Muscle layer of colon (tissue), 2 donors: ENCODE measurements at regions not wholly inside any gene's neighbourhood (a gene's known extent, or its start where the extent isn't known, plus 50 kb on each side); places are given as distances from the start of the nearest gene placed in this dataset.

ENCODE experiments used
- H3K27ac ChIP-seq: one replicate; pipeline ENCODE4 v1.7.0; 2013; ENCODE audit warnings: low read depth, mild to moderate bottlenecking, low read length, moderate library complexity
- H3K27me3 ChIP-seq, 2 donors: one replicate each; pipeline ENCODE4 v1.7.0; 2013; ENCODE audit warnings: low read length in 2 of 2, mild to moderate bottlenecking in 2 of 2; ENCODE audit not compliant: insufficient read depth in 2 of 2, control insufficient read depth in 1 of 2
- H3K36me3 ChIP-seq: one replicate; pipeline ENCODE4 v1.7.0; 2013; ENCODE audit warnings: mild to moderate bottlenecking, low read length; ENCODE audit not compliant: insufficient read depth
- H3K4me1 ChIP-seq: one replicate; pipeline ENCODE4 v1.7.0; 2013; ENCODE audit warnings: mild to moderate bottlenecking, low read length; ENCODE audit not compliant: insufficient read depth
- H3K4me3 ChIP-seq, 2 donors: one replicate each; pipeline ENCODE4 v1.7.0; 2013; ENCODE audit warnings: low read length in 2 of 2, low read depth in 1 of 2, mild to moderate bottlenecking in 1 of 2, moderate library complexity in 1 of 2
- H3K9ac ChIP-seq: one replicate; pipeline ENCODE4 v1.7.0; 2013; ENCODE audit warnings: low read length
- H3K9me3 ChIP-seq: one replicate; pipeline ENCODE4 v1.7.0; 2013; ENCODE audit warnings: mild to moderate bottlenecking, low read length
- donor health status: abdominal sarcoma.
- donor health status: Adenocarcinoma of cecum.

DNA sequence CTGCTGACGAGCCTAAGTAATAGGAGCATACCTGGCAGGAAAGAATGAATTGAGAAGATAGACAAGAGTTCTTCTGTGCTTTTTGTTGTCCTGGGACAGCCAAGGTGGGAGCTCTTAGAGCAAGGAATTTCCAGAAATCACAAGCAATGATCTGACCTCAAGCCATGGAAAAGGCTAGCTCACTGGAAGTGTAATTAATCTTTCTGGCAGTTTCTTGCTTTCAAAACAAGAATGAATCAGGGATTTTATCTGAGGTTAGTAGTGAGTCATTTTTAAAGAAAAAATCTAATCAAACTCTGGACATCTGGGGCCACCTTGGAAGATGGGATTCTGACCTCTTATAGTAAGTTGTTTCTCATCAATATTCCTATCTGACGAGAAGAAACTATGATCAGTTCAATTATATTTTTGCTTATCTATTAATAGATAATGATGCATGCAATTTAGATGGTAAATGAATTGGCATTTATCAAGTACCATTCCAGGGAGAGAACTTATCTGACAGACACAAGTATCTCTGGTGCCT lies 98.0 kb downstream of the ADCYAP1 start:
- H3K4me1 ChIP-seq = no peaks in the 10 kb centered on the region
- no peaks in the 10 kb centered on the region for H3K36me3 ChIP-seq
- no peak overlapping the region for H3K9ac ChIP-seq
- no peak overlapping the region for H3K27ac ChIP-seq
- H3K9me3 ChIP-seq = no peaks in the 10 kb centered on the region
- H3K4me3 ChIP-seq = no peak overlapping the region
- no peaks in the 10 kb centered on the region for H3K27me3 ChIP-seq

DNA sequence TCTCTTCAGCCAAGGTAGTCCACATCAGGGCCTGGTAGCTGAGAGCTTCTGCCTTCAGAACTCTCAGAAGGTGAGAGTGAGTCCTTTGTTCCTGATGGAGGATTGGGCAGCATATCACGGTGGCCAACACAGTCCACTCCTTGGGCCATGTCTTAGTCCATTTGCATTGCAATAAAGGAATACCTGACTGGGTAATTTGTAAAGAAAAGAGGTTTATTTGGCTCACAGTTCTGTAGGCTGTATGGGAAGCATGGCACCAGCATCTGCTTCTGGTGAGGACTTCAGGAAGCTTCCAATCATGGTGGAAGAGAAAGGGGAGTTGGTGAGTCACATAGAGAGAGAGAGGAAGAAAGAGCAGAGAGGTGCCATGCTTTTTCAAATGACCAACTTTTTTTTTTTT lies 98.8 kb downstream of the ADCYAP1 start:
- Histone ChIP-seq H3K4me3 (no peak overlapping the region), H3K9ac (no peak overlapping the region), H3K27me3 (no peaks in the 10 kb centered on the region), H3K9me3 (no peaks in the 10 kb centered on the region), H3K27ac (no peak overlapping the region), H3K36me3 (no peaks in the 10 kb centered on the region), H3K4me1 (no peaks in the 10 kb centered on the region)

DNA sequence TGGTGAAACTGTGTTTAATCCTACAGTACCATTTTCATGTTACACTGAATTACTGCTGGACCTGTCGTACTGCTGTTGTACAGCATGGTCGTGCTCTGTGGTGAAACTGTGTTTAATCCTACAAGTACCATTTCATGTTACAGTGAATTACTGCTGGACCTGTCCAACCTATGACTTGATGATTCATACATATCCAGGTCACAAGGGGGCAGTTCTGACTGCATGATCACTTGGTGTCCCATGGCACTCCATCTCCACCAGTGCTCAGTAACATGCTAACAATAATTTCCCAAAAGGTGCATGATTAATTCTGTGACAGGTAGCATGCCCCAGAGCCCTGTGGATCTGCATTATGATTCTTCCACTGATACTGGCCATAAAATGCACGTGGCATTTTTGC lies 101.6 kb downstream of the ADCYAP1 start:
- no peaks in the 10 kb centered on the region for H3K36me3 ChIP-seq
- no peaks in the 10 kb centered on the region for H3K27me3 ChIP-seq

DNA sequence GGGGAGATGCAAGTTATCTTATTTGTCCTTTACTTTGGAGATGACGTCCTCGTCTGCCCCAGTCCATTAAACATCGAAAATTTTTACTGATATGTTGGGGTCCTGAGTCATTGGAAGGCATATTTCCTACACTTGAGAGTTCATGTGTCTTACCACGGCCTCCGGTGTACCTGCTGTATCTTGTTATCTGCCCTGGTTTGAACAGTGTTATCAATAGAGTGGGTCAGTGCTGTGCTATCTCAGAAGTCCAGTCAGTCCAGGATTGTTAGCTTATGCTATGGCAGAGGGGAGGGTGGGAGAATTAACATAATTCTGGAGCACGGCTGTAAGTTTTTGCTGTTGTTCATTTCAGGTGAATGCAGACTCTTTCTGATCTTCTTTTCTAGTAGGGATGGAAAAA lies 102.3 kb downstream of the ADCYAP1 start:
- Histone ChIP-seq H3K36me3 (no peaks in the 10 kb centered on the region), H3K27me3 (no peaks in the 10 kb centered on the region), H3K4me1 (no peaks in the 10 kb centered on the region), H3K9ac (no peak overlapping the region), H3K4me3 (no peak overlapping the region), H3K27ac (no peak overlapping the region), H3K9me3 (no peaks in the 10 kb centered on the region)

More for the DNA sequence above, 101.6 kb downstream of the ADCYAP1 start:
- no peaks in the 10 kb centered on the region for H3K9me3 ChIP-seq
- H3K4me1 ChIP-seq = no peaks in the 10 kb centered on the region
- H3K9ac ChIP-seq = no peak overlapping the region
- H3K27ac ChIP-seq = no peak overlapping the region
- H3K4me3 ChIP-seq = no peak overlapping the region

GRCh38 chr18:1011349-1011748 lies 106.7 kb downstream of the ADCYAP1 start:
- H3K36me3 ChIP-seq = no peaks in the 10 kb centered on the region

GRCh38 chr18:1012775-1013174 lies 108.1 kb downstream of the ADCYAP1 start:
- Histone ChIP-seq H3K9ac (no peak overlapping the region), H3K27ac (no peak overlapping the region)

More at GRCh38 chr18:1011349-1011748, 106.7 kb downstream of the ADCYAP1 start:
- H3K4me3 ChIP-seq = no peak overlapping the region
- no peaks in the 10 kb centered on the region for H3K9me3 ChIP-seq
- H3K27me3 ChIP-seq = no peaks in the 10 kb centered on the region
- H3K9ac ChIP-seq = no peak overlapping the region
- no peak overlapping the region for H3K27ac ChIP-seq
- H3K4me1 ChIP-seq = no peaks in the 10 kb centered on the region

GRCh38 chr18:1013951-1014350 lies 109.3 kb downstream of the ADCYAP1 start:
- Histone ChIP-seq H3K9ac (no peak overlapping the region), H3K9me3 (no peaks in the 10 kb centered on the region), H3K36me3 (no peaks in the 10 kb centered on the region), H3K27ac (no peak overlapping the region), H3K4me1 (no peaks in the 10 kb centered on the region), H3K4me3 (no peak overlapping the region), H3K27me3 (no peaks in the 10 kb centered on the region)

More at GRCh38 chr18:1012775-1013174, 108.1 kb downstream of the ADCYAP1 start:
- H3K27me3 ChIP-seq = no peaks in the 10 kb centered on the region
- no peaks in the 10 kb centered on the region for H3K36me3 ChIP-seq
- H3K9me3 ChIP-seq = no peaks in the 10 kb centered on the region
- H3K4me1 ChIP-seq = no peaks in the 10 kb centered on the region
- no peak overlapping the region for H3K4me3 ChIP-seq

GRCh38 chr18:1014509-1014908 lies 109.8 kb downstream of the ADCYAP1 start:
- H3K9me3 ChIP-seq = no peaks in the 10 kb centered on the region
- H3K4me1 ChIP-seq = no peaks in the 10 kb centered on the region
- H3K27me3 ChIP-seq = no peaks in the 10 kb centered on the region
- H3K36me3 ChIP-seq = no peaks in the 10 kb centered on the region
- no peak overlapping the region for H3K27ac ChIP-seq
- H3K9ac ChIP-seq = no peak overlapping the region
- H3K4me3 ChIP-seq = no peak overlapping the region

GRCh38 chr18:1014951-1015624 lies 110.4 kb downstream of the ADCYAP1 start:
- Histone ChIP-seq H3K36me3 (no peaks in the 10 kb centered on the region), H3K4me1 (no peaks in the 10 kb centered on the region), H3K27ac (no peak overlapping the region), H3K9ac (no peak overlapping the region), H3K27me3 (no peaks in the 10 kb centered on the region), H3K9me3 (no peaks in the 10 kb centered on the region), H3K4me3 (no peak overlapping the region)

GRCh38 chr18:1015777-1016176 lies 111.1 kb downstream of the ADCYAP1 start:
- Histone ChIP-seq H3K27ac (no peak overlapping the region), H3K4me1 (no peaks in the 10 kb centered on the region), H3K36me3 (no peaks in the 10 kb centered on the region), H3K4me3 (no peak overlapping the region), H3K9ac (no peak overlapping the region), H3K27me3 (no peaks in the 10 kb centered on the region), H3K9me3 (no peaks in the 10 kb centered on the region)

- Histone ChIP-seq H3K36me3 (no peaks in the 10 kb centered on the region), H3K27ac (no peak overlapping the region), H3K4me1 (no peaks in the 10 kb centered on the region), H3K9ac (no peak overlapping the region), H3K27me3 (no peaks in the 10 kb centered on the region), H3K9me3 (no peaks in the 10 kb centered on the region), H3K4me3 (no peak overlapping the region)
These were observed 112.8 kb downstream of the ADCYAP1 start for GRCh38 chr18:1017227-1018058.
